ENCODE measurements at regions not wholly inside any gene's neighbourhood (a gene's known extent, or its start where the extent isn't known, plus 50 kb on each side); places are given as distances from the start of the nearest gene placed in this dataset.
"Not testable (repeated sequence)": the region's sequence is repeated elsewhere in the genome, so short reads cannot be mapped to it uniquely, and the experiment has no call there.

DNA sequence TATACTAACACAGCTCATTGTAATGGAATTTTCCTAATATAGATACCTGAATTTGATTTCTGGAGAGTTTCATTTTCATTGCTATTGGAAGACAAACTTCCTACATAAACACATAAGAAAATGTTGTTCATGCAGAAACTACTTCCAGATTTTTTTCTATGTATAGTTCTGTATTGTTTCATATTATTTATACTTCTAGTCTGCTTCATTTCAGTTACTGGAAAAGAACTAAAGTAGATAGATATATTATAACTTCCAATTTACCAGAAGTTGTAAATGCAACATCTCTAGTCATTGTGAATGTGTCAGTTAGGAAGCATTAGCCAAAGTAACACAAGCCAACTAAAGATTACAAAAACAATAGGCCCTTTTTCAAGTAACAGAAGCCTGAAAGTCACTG is 147.3 kb upstream of the ZNF385D start:
- no peak for DNase-seq

DNA sequence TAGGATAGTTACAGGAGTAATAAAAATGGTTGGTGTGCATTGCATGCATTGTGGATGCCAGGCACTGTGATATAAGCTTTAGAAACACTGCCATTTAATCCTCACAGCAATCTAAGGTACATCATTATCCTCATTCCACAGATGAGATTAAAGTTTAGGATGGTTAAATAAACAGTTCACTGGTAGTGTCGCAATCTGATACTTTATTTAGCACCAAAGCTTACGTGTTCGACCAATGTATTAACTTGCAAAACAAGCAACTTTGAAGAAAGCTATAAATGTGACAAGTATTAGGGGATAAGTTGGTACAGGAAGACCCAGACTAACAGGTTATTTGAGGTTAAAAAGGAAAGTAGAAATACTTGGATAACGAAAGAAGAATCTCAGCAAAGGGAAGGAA is 150.5 kb upstream of the ZNF385D start:
- no peak for DNase-seq

DNA sequence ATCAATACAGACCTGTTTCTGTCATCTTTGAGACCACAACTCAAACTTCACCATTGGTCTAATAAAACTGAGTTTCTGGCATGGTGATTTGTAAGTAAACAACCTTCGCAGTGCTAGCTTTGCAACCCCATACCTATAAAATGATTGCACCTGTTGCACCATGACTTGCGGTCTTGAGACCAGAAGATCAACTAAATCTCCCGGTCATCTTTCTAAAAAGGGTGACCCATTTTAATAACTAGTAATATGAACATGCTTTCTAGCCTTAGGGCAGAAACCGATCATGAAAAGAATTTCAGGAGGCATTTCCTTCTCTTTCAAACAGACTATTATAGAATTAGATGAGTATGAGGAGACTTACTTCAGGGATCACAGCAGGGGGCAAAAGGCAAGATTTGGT is 151.9 kb upstream of the ZNF385D start:
- no peak for DNase-seq

DNA sequence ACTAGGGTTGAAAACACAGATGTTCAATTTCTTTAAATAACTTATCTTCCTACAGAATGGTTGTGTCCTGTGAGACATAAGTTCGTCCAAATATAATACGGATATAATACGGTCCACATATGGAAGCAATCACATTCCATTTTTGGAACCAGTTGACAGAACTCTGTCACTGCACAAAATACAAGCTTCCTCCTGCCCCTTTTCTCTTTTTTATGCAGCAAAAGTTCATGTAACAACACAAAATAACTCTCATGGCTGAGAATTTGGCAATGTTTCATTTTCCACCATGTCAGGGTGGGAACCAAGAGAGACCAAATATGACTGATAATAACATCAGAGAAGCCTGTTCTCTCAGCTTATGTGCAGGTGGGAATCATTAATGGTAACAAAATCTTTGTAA is 158.1 kb upstream of the ZNF385D start:
- DNase-seq, result no peak

DNA sequence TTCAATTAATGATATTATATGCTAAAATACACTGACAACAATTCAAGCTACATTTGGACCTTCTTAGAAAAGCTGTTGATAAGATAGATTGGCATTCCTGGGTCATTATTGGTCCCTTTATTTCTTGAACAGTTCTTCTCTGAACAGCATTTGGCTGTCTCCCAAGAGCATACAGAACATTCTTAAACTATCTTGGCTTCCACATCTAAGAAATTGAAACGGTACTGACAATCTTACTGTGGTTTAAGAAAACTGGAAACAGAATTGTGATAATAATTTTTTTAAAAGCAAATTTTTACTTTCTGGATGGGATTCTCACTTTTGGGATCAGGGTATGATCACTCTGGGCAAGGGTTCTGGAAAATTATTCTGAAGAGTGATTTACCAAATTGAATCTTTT is 161.7 kb upstream of the ZNF385D start:
- DNase-seq, result no peak

DNA sequence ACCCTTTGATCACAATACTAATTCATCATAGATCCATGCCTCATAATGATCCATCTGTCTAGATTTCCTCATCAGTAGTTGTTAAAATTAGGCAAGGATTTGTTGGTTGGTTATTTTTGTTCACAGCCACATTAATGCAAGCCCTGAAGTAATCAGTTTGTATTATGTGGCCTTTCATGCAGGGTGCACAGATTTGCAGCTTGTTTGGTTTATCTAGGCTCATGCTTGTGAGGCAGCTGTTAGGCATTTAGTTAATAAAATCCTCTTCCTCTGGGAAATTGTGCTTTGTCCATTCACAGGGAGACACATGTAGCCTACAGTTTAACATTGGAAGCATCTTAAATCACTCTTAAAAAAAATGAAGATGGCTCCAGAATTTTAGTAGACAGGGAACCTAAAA is 162.8 kb upstream of the ZNF385D start:
- no peak for DNase-seq

DNA sequence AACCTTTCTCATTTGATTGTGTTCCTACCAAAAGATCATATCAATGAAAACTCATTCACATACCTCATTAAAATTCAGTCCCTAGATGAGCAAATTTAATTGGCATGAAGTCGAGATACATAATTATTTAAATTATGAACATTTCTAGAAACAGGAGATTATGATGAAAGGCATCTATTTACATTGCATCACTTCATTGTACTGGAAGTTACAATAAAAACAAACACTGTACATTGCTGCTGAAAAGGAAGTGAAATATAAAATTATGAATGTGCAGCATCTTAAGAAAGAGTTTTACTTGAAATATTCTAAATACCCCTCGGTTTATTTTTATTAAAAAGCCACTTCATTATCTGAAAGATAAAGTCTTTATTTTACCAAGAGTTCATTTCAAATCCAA is 163.4 kb upstream of the ZNF385D start:
- DNase-seq, result no peak

DNA sequence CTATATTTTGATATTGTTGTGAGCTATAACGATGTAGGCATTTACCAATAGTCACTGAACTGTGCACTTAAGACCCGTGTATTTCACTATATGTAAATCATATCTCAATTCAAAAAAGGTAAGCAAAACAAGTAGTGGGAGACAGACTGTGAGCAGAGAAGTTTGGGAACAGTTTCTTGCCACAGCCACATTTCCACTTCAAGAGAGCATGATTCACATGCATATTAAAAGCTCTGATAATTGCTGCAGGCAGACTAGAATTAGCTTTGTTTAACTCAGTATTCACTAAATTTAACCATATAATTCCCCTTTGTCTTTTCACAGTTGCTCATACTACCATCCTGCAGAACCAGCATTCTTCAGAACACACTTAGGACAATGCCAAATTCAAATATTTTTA is 168.4 kb upstream of the ZNF385D start:
- no peak for DNase-seq

DNA sequence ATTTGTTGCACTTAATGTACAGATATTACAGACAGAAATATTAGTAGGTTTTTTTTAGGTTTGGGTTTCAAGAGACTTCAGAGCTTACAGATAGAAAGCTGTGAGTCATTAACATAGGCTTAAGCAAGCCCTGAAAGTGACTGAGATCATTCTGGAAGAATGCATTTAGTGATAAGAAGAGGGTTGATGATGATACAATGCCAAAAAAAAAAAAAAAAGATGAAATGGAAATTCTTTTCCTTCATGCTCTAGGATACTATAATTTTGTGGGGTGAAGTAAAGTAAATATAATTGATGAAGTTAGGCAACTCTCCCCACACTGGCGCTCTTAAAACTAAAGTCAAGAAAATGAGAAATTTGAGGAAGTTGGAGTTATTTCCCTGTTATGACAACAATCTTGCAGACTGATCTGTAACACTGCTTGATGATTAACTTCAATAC is 169.4 kb upstream of the ZNF385D start:
- DNase-seq, result no peak

DNA sequence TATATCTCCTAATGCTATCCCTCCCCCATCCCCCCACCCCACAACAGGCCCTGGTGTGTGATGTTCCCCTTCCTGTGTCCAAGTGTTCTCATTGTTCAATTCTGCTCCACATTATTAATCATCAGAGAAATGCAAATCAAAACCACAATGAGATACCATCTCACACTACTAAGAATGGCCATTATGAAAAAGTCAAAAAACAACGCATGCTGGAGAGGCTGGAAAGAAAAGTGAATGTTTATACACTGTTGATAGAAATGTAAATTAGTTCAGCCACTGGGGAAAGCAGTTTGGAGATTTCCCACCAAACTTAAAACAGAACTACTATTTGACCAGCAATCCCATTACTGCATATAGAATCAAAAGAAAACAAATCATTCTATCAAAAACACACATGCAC is 172.1 kb upstream of the ZNF385D start:
- not testable (repeated sequence) for DNase-seq

DNA sequence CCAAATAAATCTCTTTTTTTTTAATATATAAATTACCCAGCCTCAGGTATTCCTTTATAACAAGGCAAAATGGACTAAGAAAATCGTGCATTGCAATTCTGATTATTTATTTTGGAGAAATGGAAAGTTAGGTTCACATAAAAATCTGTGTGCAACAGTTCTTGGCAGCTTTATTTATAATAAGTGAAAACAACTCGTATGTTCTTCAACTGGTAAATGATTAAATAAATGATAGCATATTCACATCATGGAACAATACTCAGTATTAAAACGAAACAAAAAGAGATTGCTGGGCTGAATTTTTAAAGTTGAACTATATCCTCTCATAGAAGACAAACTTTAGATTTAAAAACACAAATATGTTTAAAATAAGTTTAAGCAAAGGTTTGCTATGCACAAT is 176.3 kb upstream of the ZNF385D start:
- DNase-seq, result no peak

DNA sequence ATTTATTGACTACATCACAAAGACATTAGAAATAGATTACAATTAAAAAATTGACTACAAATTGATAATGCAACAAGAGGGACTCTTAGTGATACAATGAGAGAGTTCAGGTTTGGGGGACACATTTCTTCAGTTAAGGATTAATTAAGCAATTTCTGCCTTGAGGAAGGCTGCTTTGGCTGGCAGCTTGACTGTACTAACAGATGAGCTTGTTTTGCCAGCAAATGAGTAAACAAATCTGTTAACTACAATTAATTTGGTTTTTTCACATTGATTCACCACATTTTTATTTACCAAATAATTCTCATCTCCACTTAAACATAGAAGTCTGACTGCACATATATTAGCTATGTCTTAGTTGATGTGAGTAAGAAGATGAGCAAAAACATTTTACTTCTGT is 183.6 kb upstream of the ZNF385D start:
- DNase-seq, result no peak

DNA sequence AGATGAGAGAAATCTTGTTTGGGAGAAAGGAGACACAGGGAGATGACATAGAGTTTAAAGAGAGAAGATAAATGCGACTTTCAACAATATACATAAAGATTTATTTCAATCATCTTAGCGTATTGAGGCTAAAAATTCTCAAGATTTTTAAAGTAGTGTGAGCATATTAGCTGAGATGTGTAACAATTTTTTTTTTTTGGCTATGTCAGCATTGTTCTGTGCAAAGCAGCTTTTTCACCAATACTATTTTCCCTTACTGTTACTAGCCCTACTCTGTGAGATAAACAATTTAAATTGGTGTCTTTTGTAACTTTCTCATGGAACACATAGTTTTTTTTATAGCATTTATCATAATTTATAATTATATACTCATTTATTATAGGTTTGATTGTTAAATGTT is 185.2 kb upstream of the ZNF385D start:
- DNase-seq, result no peak

DNA sequence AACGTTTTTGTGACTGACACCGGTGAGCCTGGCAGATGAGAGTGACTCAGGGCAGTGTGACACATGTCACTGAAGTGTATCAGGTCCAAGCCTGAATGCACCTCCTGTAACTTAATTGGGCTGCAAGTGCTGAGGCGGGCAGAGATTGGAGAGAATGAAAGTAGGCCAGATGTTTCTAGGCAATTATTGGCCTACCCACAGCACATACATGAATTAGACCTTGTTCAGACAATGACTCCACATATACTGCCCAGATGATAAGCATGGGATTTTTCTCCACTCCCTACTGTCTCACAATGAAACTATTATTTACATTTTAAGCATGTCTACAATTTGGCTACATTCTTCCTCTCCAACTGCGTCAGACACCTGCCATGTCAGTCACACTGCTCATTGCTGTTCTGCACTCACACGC is 187.3 kb upstream of the ZNF385D start:
- no peak for DNase-seq

DNA sequence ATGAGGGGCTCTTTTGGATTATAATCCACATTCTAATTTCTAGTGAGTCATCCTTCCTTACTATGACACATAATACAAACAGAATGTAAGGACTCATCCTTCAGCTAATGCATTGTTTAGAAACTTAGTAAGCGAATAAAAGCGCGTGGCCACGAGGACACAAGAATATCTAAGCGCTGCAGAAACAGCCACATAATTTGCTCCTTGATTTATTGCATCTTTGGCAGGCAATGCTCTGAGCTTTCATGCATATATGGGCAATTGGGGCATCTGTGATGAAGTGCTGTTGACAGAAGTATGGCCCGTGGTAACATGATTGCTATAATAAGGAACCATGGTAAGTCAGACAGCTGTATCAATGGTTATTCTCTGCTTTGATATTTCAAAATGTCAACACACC is 191.3 kb upstream of the ZNF385D start:
- DNase-seq, result no peak

DNA sequence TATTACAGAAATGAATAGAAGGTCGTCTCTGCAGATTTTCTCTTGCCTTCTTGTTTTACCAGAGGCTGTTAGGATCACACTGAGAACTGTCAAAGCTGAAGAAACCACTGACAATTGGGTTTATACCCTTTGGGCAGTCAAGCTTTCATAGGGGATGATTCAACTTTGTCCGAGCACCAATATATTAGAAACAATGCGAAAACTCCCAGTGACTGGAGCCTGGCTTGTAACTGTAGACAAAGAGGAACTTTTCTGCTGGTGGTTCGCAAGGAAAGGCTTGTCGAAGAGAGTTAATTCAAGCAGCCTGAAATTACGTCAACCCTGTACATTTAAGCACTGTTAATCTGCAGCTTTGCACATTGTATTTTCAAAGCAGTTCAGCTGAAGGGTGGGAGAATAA is 193.2 kb upstream of the ZNF385D start:
- no peak for DNase-seq

DNA sequence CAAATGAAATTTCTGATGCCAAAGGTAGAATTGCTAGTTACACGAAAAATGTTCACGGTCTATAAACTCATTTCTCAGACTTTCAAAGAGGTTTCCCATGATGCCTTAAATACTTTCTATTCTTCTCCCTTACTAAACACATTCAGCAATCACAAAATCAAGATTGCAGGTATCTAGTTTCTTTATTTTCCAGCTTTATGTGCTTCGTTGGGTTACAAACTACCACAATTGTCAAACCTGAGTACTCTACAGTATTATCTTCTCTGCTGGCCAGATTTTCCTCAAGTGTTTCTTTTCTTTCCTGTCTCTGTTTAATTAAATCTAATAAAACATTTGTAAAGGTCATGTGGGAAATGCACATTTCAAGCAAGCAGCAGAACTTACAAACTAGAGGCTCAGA is 201.8 kb upstream of the ZNF385D start:
- no peak for DNase-seq

DNA sequence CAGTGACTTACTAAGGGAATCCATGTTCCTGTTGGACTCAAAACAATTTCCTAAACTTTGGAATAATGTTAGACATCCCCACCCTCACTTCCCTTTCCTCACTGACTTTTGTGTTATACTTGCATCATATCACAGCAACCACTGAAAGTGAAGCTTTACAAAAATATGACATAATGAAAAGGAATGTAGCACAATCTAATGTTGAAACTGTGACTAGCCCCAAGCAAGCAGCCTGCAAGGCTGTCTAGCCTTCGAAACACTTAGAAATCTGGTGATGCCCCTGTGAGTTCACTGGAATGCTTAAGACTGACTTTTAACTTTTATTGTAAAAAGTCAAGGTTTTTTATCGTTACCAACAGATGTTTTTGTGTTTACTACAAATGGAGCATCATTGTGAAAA is 203.7 kb upstream of the ZNF385D start:
- DNase-seq, result no peak

DNA sequence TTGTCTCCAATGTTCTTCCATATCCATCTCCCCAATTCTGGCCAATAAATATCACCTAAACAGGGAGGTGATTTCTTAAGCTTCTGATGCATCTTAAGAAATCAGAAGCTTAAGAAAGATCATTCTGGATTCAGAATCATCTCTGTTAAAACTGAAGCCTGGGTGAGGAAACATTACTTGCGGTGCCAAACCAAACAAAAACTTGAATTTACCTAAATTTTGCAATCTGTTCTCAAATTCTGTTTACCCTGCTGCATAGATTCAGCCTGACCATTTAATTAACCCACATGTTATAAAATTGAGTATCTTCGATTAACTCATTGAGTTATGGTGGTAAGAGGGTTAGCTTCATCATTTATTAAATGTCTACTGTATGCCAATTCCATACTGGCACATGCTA is 204.4 kb upstream of the ZNF385D start:
- DNase-seq, result no peak

DNA sequence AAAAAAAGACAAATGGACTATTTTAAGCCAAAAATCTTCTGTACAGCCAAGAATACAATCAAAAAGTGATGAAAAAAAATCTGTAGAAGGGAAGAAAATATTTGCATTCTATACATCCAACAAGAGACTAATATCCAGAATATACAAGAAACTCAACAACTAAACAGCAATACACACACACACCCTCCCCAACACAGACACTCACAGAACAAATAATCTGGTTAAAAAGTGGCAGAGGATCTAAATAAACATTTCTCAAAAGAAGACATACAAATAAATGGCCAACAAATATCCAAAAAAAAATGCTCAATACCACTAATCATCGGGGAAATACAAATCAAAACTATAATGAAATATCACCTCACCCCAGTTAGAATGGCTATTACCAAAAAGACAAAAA is 209.0 kb upstream of the ZNF385D start:
- DNase-seq, result no peak

DNA sequence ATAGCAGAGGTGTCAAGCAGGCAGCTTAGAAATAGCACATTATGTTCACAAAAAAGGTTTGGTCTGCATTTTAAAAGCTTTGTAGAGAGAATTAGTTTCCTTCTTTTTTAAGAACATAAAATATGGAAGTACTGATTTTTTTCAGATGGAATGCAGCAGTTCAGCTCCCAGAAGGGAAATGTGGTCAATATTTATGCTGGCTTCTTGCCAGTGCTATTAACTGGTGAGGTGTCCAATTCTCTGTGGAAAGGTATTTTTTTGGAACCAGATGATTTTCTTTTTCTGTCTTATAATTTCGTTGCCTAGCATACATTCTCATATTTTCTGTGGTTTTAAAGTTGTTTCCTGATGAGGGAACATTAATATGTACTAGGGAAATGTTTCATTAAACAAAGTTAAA is 211.4 kb upstream of the ZNF385D start:
- DNase-seq, result no peak

DNA sequence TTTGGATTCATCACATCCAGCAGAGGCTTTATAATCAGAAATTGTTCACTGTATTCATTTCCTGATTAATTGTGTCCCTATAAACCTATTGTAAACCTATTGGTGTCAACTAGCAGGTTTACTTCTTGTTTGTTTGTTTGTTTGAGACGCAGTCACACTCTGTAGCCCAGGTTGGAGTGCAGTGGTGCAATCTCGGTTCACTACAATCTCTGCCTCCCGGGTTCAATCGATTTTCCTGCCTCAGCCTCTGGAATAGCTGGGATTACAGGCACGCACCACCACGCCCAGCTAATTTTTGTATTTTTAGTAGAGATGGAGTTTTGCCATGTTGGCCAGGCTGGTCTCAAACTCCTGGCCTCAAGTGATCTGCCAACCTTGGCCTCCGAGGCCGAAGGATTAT is 215.4 kb upstream of the ZNF385D start:
- DNase-seq, result not testable (repeated sequence)

DNA sequence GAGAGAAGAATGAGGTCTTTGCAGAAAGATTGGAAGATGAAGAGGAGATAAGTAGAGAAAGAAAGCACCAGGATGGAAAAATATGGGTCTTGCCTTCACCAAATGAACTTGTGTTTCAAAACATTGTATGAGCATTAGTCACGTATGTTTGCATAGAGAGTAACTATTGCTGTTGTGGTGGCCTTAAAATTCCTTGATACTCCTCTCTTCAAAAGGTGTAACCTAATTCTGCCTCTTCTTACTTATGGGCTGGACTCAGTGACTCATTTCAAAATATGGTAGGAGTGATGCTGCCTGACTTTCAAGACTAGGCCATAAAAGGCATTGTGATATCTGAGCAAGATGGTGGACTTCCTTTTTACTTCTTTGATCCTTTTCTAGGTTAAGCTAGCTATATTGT is 228.7 kb upstream of the ZNF385D start:
- no peak for DNase-seq

DNA sequence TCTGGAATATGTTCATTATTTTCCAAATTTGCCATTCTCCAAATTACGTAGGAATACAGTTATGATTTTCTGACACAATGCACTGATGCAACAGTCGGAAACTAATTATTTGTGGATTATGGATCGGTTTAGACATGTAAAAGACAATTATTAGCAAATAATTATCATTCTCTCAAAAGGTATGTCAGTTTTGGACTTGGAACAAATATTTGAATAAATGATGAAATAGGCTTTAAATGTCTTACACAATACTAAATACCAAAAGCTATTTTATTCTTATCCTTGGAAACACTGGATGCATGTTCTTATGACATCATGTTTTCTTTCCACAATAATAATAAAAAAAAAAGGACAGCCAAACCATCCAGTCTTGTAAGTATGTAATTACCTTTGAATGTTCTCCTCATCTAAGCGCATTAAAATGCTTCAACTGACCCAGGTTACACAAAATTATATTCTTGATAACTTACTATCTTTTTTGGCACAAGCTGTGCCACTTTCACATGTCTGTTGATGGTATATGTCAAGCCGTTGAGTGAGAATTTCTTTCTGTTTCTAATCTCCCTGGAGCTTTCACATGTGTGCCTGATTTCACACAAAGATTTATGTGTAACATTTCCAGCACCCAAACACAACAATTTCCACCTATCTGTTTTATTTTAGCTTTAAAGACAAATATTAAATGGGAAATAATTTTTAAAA is 238.5 kb upstream of the ZNF385D start:
- DNase-seq, result no peak

DNA sequence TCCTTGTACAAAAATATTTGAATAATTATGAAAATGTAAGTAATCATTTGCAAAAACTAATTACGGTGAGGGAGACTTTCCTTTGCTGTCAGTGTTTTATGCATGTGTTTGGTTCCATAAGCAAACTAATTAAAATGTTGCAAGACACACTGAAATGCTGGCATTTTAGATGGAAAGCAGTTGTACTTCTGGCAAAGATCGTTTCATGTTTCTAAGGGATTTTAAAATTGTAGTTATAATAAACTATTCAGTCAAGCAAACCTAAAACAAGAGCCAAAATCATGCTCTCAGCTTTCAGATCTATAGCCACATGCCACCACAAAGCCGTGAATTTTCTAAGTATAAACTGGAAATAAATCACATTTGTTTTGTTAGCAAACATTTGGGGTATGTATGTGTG is 240.1 kb upstream of the ZNF385D start:
- DNase-seq, result no peak

Data from activated T-cell treated with anti-CD3 and anti-CD28 coated beads, Interleukin-2, amount 50 U/mL, for 1 hour (primary cell).